CD4-positive, alpha-beta T cell treated with Interleukin-12 subunit alpha and Interleukin-12 subunit beta, for 1 hour (primary cell): ENCODE measurements at regions not wholly inside any gene's neighbourhood (a gene's known extent, or its start where the extent isn't known, plus 50 kb on each side); places are given as distances from the start of the nearest gene placed in this dataset.

Experiments
- DNase-seq: peaks from one replicate; pipeline ENCODE4 v3.0.0-alpha.2; 2020

DNA sequence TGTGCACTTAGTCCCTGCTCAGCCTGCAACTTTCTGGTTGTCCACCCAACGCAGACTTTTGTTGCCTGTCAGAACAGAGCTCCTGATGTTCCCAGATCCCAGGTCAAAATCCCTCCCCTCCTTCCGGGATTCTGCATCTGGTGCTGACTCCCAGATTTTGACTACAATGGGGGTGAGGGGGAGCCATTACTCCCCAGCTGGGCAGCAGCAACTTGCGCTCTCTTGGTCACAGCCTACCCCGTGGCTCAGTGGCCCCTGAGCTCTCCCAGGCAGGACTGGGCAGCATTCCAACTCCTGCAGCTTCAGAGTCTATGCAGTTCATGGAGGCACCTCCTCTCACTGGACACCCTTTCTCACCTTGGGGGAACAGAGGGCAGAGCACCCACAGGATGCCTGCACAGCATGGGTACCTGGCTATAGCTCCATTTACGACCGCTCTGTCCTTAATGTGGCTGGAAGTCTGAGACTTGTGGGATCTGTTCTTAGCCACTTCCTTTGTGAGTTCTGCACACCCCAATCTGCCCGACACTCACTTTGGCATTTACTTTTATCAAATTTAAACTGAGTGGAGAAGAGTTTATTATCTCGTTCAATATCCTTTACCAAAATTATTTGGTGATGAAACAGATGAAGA is 545.5 kb upstream of the MGMT start:
- no peak for DNase-seq

DNA sequence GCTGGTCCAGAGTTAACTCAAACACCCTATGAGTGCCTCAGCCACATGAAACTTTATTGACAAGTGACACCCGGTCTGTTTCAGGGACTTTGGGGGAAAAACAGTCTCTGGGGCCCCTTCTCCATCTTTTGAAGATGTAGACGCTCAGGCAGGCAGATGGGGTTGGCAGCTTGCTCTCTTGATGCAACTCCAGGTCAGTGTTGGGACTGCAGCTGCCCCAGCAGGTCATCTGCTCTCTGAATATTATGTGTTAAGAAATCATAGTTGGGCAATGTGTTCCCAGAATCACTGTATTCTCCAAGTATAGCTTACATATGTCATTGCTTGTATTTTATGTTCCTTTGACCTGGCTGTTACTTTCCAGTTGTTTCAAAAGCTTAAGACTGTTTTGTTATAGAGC is 544.9 kb upstream of the MGMT start:
- DNase-seq: no peak

DNA sequence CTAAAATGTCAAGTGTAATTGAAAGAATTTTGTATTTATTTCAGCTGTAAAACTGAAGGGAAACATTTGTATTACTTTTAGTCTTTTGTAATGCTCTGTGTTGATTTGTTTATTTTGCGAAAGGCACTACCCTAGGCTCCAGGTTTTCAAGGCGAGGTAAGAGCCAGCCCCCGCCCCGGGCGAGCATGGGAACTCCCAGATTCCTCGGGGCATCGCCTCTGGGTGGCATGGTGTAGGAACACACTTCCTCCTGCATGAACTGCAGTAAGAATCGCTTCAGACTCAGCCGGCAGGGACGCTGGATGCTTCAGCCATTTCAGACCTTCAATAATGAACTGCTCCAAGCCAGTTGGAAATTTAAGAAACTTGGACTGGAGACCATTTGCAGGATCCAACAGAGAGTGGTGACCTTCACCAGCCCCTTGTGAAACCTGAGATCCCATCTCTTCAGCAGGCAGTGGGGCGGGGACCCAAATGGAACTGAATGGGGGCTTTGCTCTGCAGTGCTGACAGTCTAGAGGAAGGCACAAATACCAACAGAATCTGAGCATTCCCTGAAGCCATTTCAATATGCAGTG is 544.3 kb upstream of the MGMT start:
- no peak for DNase-seq

DNA sequence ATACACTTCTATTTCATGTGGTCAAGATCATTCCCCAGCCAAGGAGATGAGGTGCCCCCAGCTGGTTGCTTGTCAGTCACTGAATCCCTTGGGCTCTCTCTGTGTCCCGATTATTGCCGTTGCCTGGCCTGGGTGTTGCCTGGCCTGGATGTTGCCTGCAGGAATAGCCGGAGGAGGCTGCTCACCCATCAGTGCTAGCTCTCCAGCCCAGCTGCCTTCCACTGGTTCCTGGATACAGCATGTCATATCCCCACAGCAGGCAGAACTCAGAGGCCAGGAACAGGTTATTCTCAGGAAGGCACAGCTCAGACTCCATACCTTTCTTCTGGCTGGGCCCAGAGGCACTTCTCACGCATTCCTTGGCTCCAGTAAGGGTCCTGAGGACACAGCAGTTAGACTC is 542.1 kb upstream of the MGMT start:
- DNase-seq: no peak

DNA sequence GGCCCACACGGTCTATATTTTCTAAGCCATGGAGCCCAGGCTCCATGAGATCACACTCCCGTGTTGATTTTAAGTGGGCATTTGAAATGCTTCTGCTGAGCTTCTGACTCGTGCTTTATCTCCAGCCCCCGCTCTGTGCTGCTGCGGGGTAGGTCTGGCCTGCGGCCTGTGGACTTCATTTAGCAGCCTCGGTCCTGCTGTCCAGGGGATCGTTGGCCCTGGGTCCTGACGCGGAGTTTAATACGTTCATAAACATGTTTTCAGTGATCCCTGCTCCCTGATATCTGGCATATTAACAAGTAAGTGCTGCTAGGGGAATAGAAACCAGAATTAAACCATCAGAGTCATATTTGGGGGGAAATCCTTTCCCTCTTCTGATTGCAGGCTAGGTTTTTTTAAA is 540.3 kb upstream of the MGMT start:
- no peak for DNase-seq

DNA sequence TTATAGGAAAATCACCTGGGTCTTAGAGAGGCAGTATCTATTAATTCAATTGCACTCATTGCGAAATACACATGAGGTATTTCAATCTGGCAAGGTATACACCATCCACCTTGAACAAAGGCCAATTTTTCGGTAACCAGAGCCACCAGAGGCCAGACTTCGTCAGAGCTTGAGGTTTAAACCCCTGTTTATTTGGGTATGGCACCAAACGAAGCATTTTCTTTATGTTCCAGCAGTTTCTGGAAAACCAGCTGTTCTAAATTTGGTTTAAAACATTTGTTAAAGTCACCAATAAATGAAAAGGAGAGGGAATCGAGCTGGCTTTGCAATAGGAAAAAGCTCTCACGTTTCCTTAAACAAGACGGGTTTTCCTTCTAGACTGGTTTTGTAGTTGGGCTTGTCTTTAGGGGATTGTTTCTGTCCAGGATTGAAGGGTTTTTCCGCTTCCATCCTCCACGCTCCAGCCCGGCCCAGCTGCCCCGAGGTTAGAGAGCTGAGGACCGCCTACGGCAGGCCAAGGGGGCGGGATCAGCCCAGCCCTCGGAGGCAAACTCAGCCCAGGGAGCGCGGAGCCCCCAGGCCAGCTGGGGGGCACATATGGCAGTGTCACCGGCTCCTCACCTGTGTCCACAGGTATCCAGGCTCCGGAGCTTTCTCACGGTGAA is 539.4 kb upstream of the MGMT start:
- no peak for DNase-seq

DNA sequence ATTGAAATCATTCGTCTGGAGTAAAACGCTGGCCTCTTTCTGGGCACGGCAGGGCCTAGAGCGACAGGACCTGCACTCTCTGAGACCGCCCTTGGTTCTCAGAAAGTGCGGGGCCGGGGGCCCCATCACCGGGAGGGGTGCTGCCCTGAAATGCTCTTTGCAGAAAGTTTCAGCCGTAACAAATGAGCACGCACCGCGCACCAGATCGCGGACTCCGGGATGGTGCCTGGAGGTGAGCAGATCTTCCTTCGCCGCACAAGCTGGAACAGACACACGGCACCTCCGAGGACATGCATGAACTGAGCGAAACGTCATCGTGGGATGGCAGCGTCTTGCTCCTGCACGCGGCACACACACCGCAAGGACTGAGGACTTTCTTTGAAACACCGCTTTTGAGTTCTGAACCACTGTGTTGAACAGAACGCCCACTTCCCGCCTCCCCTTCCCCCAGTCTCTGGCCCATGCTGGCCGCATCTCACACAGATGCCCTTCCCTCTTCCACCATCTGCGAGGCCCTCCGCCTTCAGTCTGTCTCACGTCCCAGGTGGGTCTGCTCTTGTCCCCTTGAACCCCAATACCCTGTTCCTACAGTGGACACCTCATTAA is 538.7 kb upstream of the MGMT start:
- no peak for DNase-seq

DNA sequence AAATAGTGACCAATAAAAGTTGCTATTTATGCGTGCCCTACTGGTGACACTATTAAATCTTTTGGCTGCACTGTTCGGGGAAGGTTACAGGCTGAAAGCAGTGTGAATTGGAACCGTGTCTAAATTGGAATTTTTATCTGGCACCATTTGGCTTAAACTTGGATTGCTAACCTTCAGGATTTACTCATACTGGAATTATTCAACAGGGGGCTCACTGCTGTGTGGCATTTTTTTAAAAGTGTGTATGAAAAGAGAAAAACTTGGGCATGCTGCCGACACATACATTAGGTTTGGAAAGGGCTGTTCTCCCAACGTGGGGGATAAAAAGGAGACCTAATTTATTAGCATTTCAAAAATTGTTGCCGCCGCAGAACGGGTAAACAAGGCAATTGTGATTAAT is 537.9 kb upstream of the MGMT start:
- no peak for DNase-seq

DNA sequence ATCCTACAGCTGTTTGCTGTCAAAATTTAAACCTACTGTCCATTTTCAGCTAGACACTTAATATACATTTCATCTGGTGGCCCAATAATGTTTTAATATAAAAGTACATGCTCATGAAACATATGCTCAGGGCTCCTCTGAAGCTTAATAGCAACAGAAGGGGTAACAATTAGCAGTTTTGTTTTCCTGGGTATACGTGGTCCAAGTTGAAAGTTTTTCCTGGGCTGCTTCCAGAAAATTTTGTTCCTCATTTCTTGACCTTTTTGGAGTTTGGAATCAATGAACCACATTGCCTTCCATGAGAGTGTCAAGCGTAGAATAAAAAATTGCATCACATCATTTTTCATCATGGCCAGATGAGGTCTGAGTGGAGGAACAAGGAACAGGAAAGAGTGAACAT is 537.3 kb upstream of the MGMT start:
- no peak for DNase-seq

DNA sequence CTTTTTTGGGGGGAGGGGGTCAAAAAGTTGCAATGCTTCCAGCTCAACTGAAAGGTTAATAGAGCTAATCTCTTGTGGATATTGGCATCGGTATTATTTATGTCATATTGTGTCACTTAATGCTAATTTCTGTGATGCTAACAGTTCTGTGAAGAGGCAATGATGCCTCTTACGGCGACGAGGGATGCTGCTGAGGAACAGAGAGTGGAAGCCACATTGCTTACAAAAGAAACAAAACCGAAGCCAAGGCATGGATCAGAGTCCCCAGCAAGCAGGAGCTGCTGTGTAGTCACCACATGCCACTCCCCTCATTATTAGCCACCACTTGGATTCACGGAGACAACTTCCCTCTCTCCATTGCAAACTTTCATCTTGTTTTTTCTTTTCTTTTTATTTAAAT is 536.5 kb upstream of the MGMT start:
- DNase-seq: no peak

DNA sequence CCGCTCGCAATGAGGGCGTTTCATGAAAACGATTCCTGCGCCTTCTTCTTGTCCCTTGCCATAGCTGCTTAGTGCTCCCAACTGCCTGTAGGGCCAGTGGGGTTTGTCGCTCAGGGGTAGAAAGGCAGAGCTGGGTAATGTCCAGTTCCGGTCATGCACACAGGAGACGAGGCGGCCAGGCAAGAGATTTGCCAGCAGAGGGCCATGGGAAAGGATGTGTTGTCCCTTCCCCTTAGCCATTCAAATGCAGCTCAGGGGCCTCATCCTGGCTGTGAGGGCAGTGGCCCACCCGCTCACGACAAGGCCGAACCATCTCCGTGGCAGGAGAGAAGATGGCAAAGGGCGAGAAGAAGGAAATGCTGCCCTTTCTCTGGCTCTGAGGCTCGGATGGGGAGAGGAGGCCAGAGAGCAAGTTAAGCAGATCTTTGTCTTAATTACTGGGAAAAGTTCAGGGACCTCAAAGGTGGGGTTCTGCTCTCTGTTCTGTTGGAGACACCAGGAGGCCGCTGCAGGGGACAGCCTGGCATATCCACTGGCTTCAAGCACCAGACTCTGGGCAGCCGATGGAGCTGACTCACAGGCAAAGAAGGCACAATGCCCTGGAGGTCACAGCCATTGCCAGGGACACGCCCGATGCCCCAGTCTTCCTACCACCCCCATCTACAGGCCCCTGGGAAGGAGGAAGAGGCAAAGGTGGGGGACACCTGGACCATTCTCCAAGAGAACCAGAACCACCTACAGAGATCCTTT is 534.8 kb upstream of the MGMT start:
- DNase-seq: no peak

DNA sequence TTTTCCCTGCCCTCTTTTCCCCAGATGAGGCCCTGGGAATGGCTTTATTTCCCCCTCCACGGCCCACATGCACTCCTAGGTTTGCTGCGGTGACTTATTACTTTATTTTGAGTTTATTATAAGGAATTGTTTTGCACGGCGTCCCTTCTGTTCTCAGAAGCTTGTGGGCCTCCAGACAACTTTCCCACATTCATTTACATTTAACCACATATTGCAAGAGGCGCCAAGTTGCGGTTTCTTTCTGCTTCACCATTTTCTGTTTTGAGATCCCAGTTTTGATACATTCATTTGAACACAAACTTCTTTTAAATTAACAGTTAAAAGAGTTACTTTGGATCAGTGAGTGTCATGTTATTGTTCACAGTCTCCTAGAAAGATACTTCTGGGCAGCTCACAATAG is 532.5 kb upstream of the MGMT start:
- no peak for DNase-seq

DNA sequence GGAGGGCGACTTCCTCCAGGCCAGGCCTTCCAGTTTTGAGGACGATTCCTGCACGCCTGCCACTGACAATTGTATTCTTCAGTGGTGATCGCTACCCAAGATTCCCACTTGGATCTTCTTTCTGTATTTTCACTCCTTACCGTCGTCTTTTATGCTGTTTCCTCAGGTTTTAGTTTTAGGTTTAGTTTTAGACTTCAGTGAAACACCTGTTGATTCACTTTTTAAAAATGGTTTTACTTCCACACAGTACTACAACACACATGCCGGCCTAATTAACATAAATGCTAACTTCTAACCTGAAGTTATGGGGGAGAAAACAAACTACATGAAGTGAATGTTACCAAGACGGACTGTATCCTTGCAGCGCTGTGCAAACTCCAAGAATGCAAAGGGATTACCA is 530.6 kb upstream of the MGMT start:
- DNase-seq: no peak

DNA sequence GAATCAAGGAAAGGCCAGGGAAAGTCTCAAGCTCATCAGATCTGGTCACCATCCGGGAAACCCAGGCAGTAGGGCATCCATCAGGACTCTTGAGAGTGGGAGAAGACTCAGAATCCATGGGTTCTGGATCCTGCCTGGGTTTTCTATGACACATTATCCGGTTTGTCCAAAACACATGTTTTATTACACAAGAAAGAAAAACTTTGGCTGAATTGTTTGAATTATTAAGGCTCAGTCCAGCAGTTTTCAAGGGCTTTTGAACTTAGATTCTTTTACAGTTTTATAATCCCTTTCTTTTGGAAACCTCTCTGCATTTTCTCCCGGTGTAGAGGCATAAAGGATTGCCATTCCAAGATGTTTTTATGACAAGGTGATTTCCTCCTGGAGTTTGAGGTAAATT is 528.5 kb upstream of the MGMT start:
- DNase-seq: no peak

DNA sequence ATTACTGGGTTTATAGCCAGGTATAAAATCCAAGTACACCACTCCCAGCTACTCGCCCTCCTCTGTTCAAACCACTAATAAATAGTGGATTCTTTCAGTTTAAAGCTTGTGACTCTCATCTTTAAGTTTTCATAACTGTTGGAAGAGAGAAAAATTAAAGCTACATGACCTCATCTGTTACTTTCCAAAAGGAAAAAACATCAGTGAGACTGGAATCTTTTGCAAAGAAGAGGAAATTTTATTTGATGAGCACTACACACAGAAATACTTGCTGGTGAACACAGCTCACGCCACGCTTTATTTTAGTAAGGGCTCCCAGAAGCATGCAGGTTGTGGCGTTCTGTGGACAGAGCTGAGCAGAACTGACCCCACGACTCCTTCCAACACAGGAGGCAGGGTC is 527.0 kb upstream of the MGMT start:
- DNase-seq: no peak

DNA sequence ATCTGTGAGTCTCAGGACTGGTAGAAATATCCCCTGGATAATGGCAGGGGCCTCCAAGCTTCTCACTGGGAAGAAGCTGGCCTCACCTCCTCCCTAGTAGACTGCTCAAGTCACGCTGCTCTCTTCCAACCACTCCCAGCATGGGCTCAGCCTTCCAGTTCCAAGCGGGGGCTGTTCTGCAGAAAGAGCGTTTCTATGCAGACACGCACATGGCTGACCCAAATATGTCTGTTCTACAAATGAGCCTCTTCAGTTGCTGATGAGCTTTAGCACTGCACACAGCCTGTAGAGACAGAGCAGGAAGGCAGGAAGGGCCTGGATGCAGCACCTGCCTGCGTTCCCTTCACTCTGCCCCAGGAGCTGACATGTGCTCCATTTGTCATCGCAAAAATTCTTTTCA is 523.9 kb upstream of the MGMT start:
- DNase-seq: no peak

DNA sequence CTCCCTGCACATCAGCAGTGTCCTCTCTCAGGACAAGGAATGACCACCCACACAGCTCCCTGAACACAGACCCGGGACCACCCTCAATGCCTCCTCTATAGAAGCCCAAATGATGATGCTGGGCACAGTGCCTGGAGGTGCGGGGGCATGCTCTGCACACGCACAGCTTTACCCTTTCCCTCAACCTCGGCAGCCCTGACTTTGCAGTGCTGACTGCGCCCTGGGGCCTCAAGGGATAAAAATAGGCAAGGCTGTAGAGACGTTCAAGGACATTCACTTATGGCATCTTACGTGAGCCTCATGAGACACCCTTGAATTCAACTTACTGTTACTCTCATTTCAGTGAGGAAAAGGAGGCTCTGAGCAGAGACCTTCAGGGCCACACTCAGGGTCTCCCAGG is 521.6 kb upstream of the MGMT start:
- DNase-seq: no peak

DNA sequence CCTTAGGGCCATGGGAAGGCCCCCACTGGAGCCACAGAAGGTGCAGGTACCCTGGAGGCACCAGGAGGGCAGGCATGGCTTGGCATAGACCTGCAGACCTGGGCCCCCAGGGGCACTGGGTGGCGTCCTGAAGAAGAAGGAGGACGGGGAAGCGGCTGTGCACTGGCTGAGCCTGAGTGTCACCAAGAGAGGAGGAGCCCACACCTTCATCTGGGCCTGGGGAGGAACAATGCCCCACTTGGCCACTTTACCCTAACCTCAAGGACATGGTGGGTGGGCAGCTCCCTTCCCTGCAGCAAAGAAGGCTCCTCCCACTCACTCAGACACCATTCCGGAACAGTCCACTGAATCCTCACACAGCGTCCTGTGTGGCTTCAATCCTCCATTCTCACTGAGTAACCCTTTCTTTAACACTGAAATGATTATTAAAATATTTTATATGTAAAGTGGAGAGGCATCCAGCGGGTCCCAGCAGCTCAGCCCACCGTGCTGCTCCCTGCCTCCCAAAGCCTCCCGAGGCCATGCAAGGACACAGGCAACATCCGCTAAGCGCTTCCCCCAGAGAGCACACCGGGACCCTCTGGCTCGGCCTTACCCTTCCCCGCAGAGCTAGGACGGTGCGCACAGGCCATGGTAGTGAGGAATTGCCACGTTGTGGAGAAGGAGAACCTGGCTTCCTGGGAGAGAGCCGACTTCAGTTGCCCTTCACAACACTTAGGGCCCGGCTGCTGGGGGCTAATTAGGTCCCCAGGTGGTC is 516.7 kb upstream of the MGMT start:
- DNase-seq: no peak

DNA sequence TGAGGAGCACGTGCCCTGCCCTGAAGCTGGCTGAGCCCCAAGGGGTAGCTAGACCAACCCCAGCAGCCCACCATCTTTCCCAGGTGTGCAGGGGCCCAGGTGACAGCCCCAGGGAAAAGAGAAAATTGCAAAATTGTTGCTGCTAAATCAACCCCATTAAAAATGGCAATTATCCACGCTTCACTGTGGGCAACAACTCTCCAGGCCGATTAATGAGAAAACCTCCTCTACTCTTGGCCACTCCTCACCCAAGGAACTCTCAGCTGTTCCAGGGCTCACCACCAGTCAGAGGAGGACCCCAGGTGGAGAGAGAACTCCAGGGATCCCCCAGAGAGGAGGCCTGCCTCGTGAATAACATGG is 516.1 kb upstream of the MGMT start:
- DNase-seq: no peak

DNA sequence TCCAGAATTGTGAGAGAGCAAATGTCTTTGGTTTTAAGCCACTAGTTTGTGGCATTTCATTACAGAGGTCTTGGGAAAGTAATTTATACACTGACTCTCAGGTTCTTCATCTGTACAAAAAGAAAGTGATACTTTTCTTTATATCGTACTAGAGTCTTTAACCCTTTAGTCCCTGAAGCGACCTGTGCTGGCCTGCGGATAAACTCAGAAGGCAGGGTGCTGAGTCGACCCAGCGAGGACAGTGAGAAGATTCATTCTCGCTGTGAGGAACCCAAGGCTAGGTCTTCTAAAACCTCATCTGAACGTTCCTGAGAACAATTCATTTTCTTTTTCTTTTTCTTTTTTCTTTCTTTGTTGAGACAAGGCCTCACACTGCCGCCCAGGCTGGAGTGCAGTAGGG is 514.2 kb upstream of the MGMT start:
- DNase-seq: no peak

DNA sequence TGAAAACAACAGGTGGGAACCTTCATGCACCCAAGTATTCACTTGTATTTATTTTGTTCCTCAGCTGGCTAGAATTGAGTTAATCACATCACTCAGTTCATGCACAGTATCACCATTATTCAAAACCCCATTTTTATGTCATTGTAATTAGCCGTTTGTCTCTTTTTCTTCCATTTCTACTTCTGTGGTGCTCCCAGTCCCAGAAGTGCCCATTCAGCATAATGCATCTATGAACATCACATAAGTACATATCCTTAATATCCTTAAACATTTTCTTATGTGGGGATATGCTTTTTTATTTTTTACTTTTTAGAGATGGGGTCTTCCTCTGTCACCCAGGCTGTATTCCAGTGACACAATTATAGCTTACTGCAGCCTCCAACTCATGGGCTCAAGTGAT is 510.9 kb upstream of the MGMT start:
- DNase-seq: no peak

DNA sequence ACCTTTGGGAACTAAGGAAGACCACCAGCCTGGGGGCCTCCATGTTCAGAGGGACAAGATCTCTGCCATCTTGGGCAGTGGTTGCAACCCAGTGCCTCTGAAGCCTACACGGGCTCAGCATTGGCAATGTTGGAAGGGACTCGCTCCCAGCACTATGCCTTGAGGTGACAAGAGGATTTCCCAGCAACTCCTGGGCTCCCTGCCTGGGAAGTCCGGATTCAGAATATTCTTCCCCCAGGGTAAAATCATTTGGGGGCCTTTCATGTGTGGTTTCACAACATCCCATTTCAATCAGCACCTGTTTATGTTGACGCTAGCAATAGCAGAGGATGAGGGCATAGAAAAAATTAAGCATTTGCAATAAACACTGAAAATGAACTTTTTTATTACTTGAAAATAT is 509.8 kb upstream of the MGMT start:
- no peak for DNase-seq
